GM12878 (cell line): ENCODE measurements at regions not wholly inside any gene's neighbourhood (a gene's known extent, or its start where the extent isn't known, plus 50 kb on each side); places are given as distances from the start of the nearest gene placed in this dataset.

Experiments used
- ATAC-seq: fragments of 200-7000 bp; cut with Tn5 transposase; 3 replicates; pipeline ENCODE4 v1.9.1; 2020; ENCODE audit warnings: mild to moderate bottlenecking, moderate library complexity
- BruUV-seq: library from RNA; stranded (reverse); fragments of 400-500 nt; replicated peaks from 2 replicates; lab custom pipeline; 2021; lab: Mats Ljungman, UMichigan
- CTCF ChIA-PET: fragments of 300-600 bp; sonication (Branson Sonifier 250); formaldehyde crosslinking; extraction: SDS; loops from one replicate; lab custom pipeline; 2021; ENCODE audit warnings: inconsistent platforms; lab: Yijun Ruan, JAX
- POLR2A ChIA-PET: fragments of 350-600 bp; formaldehyde crosslinking; extraction: SDS; loops from one replicate; lab custom pipeline; 2021; ENCODE audit warnings: inconsistent platforms; lab: Charles Lee
- RAD21 ChIA-PET: fragments of 300-600 bp; sonication (Branson Sonifier 250); formaldehyde crosslinking; loops from one replicate; lab custom pipeline; 2023; ENCODE audit warnings: antibody characterized with exemption; ENCODE audit not compliant: unreplicated experiment; lab: Charles Lee
- SMC1A ChIA-PET: fragments of 300-600 bp; sonication (Branson Sonifier 250); formaldehyde crosslinking; loops from one replicate; lab custom pipeline; 2023; ENCODE audit not compliant: unreplicated experiment, uncharacterized antibody; lab: Charles Lee
- DNase-seq: peaks from one replicate; pipeline ENCODE4 v3.0.0-alpha.2; 2011; ENCODE audit warnings: low read depth, low spot score
- FAIRE-seq: peaks from 3 replicates; lab custom pipeline; 2011; peaks lifted over from hg19 to GRCh38; lab: Jason Lieb, UNC
- H2AFZ ChIP-seq: 2 replicates; pipeline ENCODE4 v1.6.0; 2011; ENCODE audit warnings: low read depth, low read length, control low read depth; ENCODE audit not compliant: control insufficient read depth
- H3K27ac ChIP-seq: 2 replicates; pipeline ENCODE4 v1.5.1; 2011; ENCODE audit warnings: control low read depth; ENCODE audit not compliant: control insufficient read depth, insufficient read depth
- H3K27me3 ChIP-seq, 2 experiments: replicated peaks in 1 of 2; 2 replicates each; pipeline versions ENCODE4 v1.6.0 to v1.6.1; 2011; ENCODE audit warnings: low read length in 1 of 2; ENCODE audit not compliant: control insufficient read depth in 2 of 2, insufficient read depth in 2 of 2
- H3K36me3 ChIP-seq, 2 experiments: 2 replicates each; pipeline ENCODE4 v1.5.1; 2011; ENCODE audit warnings: low read length in 1 of 2; ENCODE audit not compliant: control insufficient read depth in 2 of 2, insufficient read depth in 2 of 2
- H3K4me1 ChIP-seq: 2 replicates; pipeline ENCODE4 v1.6.1; 2011; ENCODE audit warnings: mild to moderate bottlenecking, low read length, moderate library complexity, mixed read lengths; ENCODE audit not compliant: control insufficient read depth, insufficient read depth
- H3K4me2 ChIP-seq: 2 replicates; pipeline ENCODE4 v1.6.0; 2011; ENCODE audit warnings: control low read depth; ENCODE audit not compliant: control insufficient read depth, insufficient read depth
- H3K4me3 ChIP-seq: fragments of 200-600 bp; sonication (generic); 2 replicates; pipeline ENCODE4 v1.5.1; 2016
- H3K79me2 ChIP-seq: 2 replicates; pipeline ENCODE4 v1.6.0; 2011; ENCODE audit warnings: low read length; ENCODE audit not compliant: control insufficient read depth, insufficient read depth
- H3K9ac ChIP-seq: 2 replicates; pipeline ENCODE4 v1.8.0; 2011; ENCODE audit warnings: low read length, control low read depth, mixed read lengths; ENCODE audit not compliant: control insufficient read depth, insufficient read depth
- H3K9me3 ChIP-seq: replicated peaks from 3 replicates; pipeline ENCODE4 v1.5.1; 2011; ENCODE audit warnings: mild to moderate bottlenecking, low read length; ENCODE audit not compliant: control insufficient read depth, insufficient read depth
- H4K20me1 ChIP-seq: 2 replicates; pipeline ENCODE4 v1.6.0; 2011; ENCODE audit not compliant: control insufficient read depth, insufficient read depth
- BRCA1 ChIP-seq: IDR thresholded peaks from 2 replicates; pipeline ENCODE4 v1.6.1; 2011; ENCODE audit warnings: low read depth, low read length, improper control_type of control experiment
- DPF2 ChIP-seq: fragments of 450-650 bp; IDR thresholded peaks from 2 replicates; pipeline ENCODE4 v1.6.1; 2017; ENCODE audit warnings: mild to moderate bottlenecking
- FOXM1 ChIP-seq: IDR thresholded peaks from 2 replicates; pipeline ENCODE4 v1.6.1; 2012; ENCODE audit warnings: low read depth, mild to moderate bottlenecking, inconsistent platforms, low read length, moderate library complexity
- SMAD1 ChIP-seq: fragments of 450-650 bp; IDR thresholded peaks from 2 replicates; pipeline ENCODE4 v1.6.1; 2018; ENCODE audit warnings: mild to moderate bottlenecking, low read depth; ENCODE audit not compliant: partially characterized antibody
- SREBF1 ChIP-seq: IDR thresholded peaks from 2 replicates; pipeline ENCODE4 v1.6.1; 2012; ENCODE audit warnings: mild to moderate bottlenecking, low read length
- ZBTB33 ChIP-seq: fragments of 450-650 bp; IDR thresholded peaks from 2 replicates; pipeline ENCODE4 v1.6.1; 2017; ENCODE audit warnings: mild to moderate bottlenecking
- WGBS: methylation state at CpG from one replicate; pipeline ENCODE4 v1.1.6; 2016; ENCODE audit warnings: low lambda C conversion rate; ENCODE audit not compliant: insufficient replicate concordance, insufficient coverage; ENCODE audit errors: missing lambda C conversion rate; 5-methylcytosine and 5-hydroxymethylcytosine counted together
- in situ Hi-C: fragments of 300-500 bp; cut with MboI; formaldehyde crosslinking; loops from 9 replicates; pipeline ENCODE4 v1.14.3; 2018; ENCODE audit warnings: mixed read lengths
- intact Hi-C: fragments of 100-400 bp; cut with micrococcal nuclease; formaldehyde crosslinking; loops from one replicate; pipeline ENCODE4 v1.14.2; 2022; ENCODE audit not compliant: unreplicated experiment
- TF ChIP-seq, protein P1 (sequence below): IDR thresholded peaks from 2 replicates; pipeline ENCODE4 v1.6.1; 2011; ENCODE audit warnings: low read depth, low read length, improper control_type of control experiment, borderline replicate concordance

DNA sequence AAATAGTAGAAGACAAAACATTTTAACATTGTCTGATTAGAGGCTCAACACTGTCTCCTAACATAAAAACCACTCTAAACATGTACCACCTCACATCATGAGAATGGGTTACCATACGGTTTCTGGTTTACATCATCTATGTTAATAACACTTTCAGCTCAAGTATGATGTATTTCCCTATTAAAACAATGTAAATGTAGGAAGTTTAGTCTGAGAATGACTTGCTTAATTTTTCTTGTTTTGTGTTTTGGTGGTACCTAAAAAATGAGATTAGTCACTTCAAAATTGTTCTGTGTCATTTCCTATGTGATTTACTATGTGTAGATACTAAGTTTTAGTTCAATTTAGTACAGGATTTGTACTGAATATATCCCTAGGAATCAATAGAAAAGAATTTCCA lies 195.8 kb upstream of the SEMA3C start:
- Histone ChIP-seq H3K4me2 (no peak overlapping the region), H3K9me3 (no peaks in the 10 kb centered on the region), H2AFZ (no peak overlapping the region), H3K9ac (no peak overlapping the region), H3K36me3 (no peaks in the 10 kb centered on the region), H4K20me1 (no peaks in the 10 kb centered on the region), H3K27ac (no peak overlapping the region), H3K27me3 (no peaks in the 10 kb centered on the region), H3K4me1 (no peaks in the 10 kb centered on the region), H3K79me2 (no peaks in the 10 kb centered on the region), H3K4me3 (no peak overlapping the region)
- ChIA-PET CTCF (no interaction called here), POLR2A (no interaction called here), RAD21 (no interaction called here), SMC1A (no interaction called here)
- WGBS: 6% methylated on average over 1 of the region's 1 CpG
- no TSS peak for BruUV-seq
- intact Hi-C loops (no loop called here), in situ Hi-C loops (no loop called here)
- ATAC-seq: no peak
- TF ChIP-seq BRCA1 (no peak), SREBF1 (no peak), ZBTB33 (no peak), DPF2 (no peak), FOXM1 (no peak), SMAD1 (no peak)
- TF ChIP-seq, protein P1, sequence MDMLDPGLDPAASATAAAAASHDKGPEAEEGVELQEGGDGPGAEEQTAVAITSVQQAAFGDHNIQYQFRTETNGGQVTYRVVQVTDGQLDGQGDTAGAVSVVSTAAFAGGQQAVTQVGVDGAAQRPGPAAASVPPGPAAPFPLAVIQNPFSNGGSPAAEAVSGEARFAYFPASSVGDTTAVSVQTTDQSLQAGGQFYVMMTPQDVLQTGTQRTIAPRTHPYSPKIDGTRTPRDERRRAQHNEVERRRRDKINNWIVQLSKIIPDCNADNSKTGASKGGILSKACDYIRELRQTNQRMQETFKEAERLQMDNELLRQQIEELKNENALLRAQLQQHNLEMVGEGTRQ: no peak
- DNase-seq: no peak
- no peak for FAIRE-seq
